ENCODE measurements at regions not wholly inside any gene's neighbourhood (a gene's known extent, or its start where the extent isn't known, plus 50 kb on each side); places are given as distances from the start of the nearest gene placed in this dataset.

DNA sequence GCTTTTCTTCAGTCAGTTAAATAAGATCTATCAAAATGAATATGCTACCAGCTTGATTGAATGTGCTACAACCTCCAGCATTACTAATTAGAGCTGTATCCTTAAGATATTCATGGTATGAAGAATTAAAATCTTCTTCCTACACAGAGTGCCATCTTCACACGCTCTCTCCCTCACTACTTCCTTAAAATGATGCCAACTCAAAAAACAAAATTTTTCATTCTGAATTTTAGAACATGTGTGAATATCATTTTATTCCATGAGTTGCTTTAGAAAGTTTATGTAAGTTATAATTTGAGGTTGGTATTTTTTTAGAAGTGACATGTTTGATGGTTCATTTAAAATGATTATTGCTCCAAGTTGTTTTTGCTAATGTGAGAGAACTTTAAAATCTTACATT lies 407.5 kb upstream of the CELF2 start:
- Histone ChIP-seq H4K20me1 (replicated peaks; ENCODE audit: control insufficient read depth, extremely low read depth, insufficient read depth, low read length) (no peaks in the 10 kb centered on the region), H3K9me1 (replicated peaks; ENCODE audit: control insufficient read depth, extremely low read depth, insufficient read depth, low read length) (no peaks in the 10 kb centered on the region), H2AFZ (ENCODE audit: low read depth, low read length) (no peak overlapping the region), H3K9me3 (replicated peaks; ENCODE audit: control insufficient read depth, insufficient read depth, low read length) (no peaks in the 10 kb centered on the region), H3K27ac (ENCODE audit: insufficient read depth, low read depth, low read length) (no peak overlapping the region), H3K4me2 (ENCODE audit: insufficient read depth, low read length) (no peak overlapping the region), H3K4me3 (replicated peaks in 1 of 3; ENCODE audit: insufficient read depth in 1 of 3, low read depth in 1 of 3, low read length in 3 of 3) (no peak overlapping the region), H3K36me3 (ENCODE audit: control insufficient read depth in 2 of 2, extremely low read depth in 1 of 2, insufficient read depth in 2 of 2, low read length in 2 of 2) (no peaks in the 10 kb centered on the region), H3K9ac (replicated peaks; ENCODE audit: extremely low read depth, insufficient read depth, low read length) (no peak overlapping the region), H3K4me1 (ENCODE audit: control insufficient read depth, extremely low read depth, insufficient read depth, low read length) (peaks cover 6% of the 10 kb centered on the region), H3K27me3 (ENCODE audit: control insufficient read depth in 2 of 2, insufficient read depth in 2 of 2, low read length in 2 of 2) (peaks cover 6 to 18% of the 10 kb centered on the region in 2 experiments), H3K79me2 (ENCODE audit: control insufficient read depth, insufficient read depth, low read length) (no peaks in the 10 kb centered on the region)
- no TSS peak for BruUV-seq (replicated peaks)
- dilution Hi-C loops (cut with MboI; ENCODE audit: extremely low pct_ligation_motif_present, low sequenced_read_pairs): no loop called here
- intact Hi-C loops (cut with micrococcal nuclease): loop anchor here (5.0 kb wide), 1 partner anchor 407 kb away; the partner anchor contains the start of gene CELF2
- no peak for TF ChIP-seq EZH2 (IDR thresholded peaks at IDR 0.05; ENCODE audit: borderline replicate concordance, low read depth, low read length, severe bottlenecking)
- TF ChIP-seq POLR2AphosphoS5 (IDR thresholded peaks at IDR 0.05; ENCODE audit: insufficient read depth, low read depth, low read length): no peak
- TF ChIP-seq, protein P1, sequence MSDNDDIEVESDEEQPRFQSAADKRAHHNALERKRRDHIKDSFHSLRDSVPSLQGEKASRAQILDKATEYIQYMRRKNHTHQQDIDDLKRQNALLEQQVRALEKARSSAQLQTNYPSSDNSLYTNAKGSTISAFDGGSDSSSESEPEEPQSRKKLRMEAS (IDR thresholded peaks at IDR 0.05; ENCODE audit: insufficient read depth, insufficient read length): no peak
- TF ChIP-seq JUN (IDR thresholded peaks at IDR 0.05; ENCODE audit: borderline replicate concordance, insufficient read depth, insufficient read length, low read depth): no peak
- TF ChIP-seq FOS (IDR thresholded peaks at IDR 0.05; ENCODE audit: borderline replicate concordance, insufficient read depth, low read length): no peak
- no peak for TF ChIP-seq MYC (IDR thresholded peaks at IDR 0.05; ENCODE audit: low read depth, low read length)
- TF ChIP-seq POLR2A (IDR thresholded peaks at IDR 0.05; ENCODE audit: low read depth, low read length): no peak
- TF ChIP-seq, protein P2, sequence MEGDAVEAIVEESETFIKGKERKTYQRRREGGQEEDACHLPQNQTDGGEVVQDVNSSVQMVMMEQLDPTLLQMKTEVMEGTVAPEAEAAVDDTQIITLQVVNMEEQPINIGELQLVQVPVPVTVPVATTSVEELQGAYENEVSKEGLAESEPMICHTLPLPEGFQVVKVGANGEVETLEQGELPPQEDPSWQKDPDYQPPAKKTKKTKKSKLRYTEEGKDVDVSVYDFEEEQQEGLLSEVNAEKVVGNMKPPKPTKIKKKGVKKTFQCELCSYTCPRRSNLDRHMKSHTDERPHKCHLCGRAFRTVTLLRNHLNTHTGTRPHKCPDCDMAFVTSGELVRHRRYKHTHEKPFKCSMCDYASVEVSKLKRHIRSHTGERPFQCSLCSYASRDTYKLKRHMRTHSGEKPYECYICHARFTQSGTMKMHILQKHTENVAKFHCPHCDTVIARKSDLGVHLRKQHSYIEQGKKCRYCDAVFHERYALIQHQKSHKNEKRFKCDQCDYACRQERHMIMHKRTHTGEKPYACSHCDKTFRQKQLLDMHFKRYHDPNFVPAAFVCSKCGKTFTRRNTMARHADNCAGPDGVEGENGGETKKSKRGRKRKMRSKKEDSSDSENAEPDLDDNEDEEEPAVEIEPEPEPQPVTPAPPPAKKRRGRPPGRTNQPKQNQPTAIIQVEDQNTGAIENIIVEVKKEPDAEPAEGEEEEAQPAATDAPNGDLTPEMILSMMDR (IDR thresholded peaks at IDR 0.05; ENCODE audit: extremely low read depth in 1 of 2, insufficient read depth in 1 of 2, low read depth in 1 of 2, low read length in 2 of 2): no peak
- no peak for TF ChIP-seq GATA2 (IDR thresholded peaks at IDR 0.05; ENCODE audit: insufficient read depth, insufficient read length, low read depth, low read length)
- DNase-seq (ENCODE audit: low read depth, low spot score) (no peak), FAIRE-seq (no peak)
- CTCF ChIA-PET: no interaction called here
- POLR2A ChIA-PET: no interaction called here

Data from endothelial cell of umbilical vein (primary cell).